Type B pancreatic cell (in vitro differentiated cells): ENCODE measurements at regions not wholly inside any gene's neighbourhood (a gene's known extent, or its start where the extent isn't known, plus 50 kb on each side); places are given as distances from the start of the nearest gene placed in this dataset.

Experiments used
- DNase-seq: peaks from one replicate; pipeline ENCODE4 v3.0.0; 2021; ENCODE audit warnings: mixed read lengths; ENCODE audit not compliant: unreplicated experiment; ENCODE audit errors: extremely low spot score
- H3K27ac Mint-ChIP-seq: 2 replicates; pipeline ENCODE4 v1.8.0; 2021; ENCODE audit warnings: mild to moderate bottlenecking, mixed read lengths
- H3K27me3 Mint-ChIP-seq: 2 replicates; pipeline ENCODE4 v1.8.0; 2021; ENCODE audit warnings: mixed read lengths
- H3K36me3 Mint-ChIP-seq: 2 replicates; pipeline ENCODE4 v1.8.0; 2021; ENCODE audit warnings: mixed read lengths
- H3K4me1 Mint-ChIP-seq: one replicate; pipeline ENCODE4 v1.8.0; 2021; ENCODE audit warnings: mixed read lengths; ENCODE audit not compliant: unreplicated experiment
- H3K4me3 Mint-ChIP-seq: 2 replicates; pipeline ENCODE4 v1.8.0; 2021; ENCODE audit warnings: mild to moderate bottlenecking, mixed read lengths
- H3K9me3 Mint-ChIP-seq: 2 replicates; pipeline ENCODE4 v1.8.0; 2021; ENCODE audit warnings: mixed read lengths
- TF ChIP-seq, protein P1 (sequence below): fragments of 200-600 bp; sonication (generic); conservative IDR thresholded peaks from 2 replicates; pipeline ENCODE4 v1.5.0; 2021; ENCODE audit warnings: antibody characterized with exemption, mild to moderate bottlenecking

DNA sequence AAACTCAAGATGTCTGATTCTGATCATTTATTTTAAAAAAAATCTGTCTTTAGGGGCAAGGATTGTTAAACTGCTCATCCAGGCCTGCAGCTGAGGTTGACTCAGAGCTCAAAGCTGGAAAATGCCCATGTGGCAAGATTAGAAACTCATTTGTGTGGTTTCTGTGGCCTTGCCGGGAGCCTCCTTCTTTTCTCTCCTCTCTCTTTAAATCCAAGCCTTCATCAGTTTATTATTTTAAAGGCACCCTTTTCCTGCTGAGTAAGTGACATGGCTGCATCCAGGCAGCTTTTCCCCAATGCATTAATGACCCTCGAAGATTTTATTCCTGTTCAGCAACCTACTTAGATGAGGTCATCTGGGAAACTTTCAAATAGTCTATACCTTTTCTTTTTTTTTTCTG is 221.3 kb upstream of the CDIN1 start:
- Mint-ChIP-seq H3K4me3 (peak overlapping the region; percentile 16), H3K4me1 (peaks cover 42% of the 10 kb centered on the region), H3K36me3 (no peaks in the 10 kb centered on the region), H3K27ac (peak overlapping the region; percentile 0), H3K9me3 (no peaks in the 10 kb centered on the region), H3K27me3 (peaks cover 16% of the 10 kb centered on the region)
- DNase-seq: no peak
- TF ChIP-seq, protein P1, sequence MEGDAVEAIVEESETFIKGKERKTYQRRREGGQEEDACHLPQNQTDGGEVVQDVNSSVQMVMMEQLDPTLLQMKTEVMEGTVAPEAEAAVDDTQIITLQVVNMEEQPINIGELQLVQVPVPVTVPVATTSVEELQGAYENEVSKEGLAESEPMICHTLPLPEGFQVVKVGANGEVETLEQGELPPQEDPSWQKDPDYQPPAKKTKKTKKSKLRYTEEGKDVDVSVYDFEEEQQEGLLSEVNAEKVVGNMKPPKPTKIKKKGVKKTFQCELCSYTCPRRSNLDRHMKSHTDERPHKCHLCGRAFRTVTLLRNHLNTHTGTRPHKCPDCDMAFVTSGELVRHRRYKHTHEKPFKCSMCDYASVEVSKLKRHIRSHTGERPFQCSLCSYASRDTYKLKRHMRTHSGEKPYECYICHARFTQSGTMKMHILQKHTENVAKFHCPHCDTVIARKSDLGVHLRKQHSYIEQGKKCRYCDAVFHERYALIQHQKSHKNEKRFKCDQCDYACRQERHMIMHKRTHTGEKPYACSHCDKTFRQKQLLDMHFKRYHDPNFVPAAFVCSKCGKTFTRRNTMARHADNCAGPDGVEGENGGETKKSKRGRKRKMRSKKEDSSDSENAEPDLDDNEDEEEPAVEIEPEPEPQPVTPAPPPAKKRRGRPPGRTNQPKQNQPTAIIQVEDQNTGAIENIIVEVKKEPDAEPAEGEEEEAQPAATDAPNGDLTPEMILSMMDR: no peak

DNA sequence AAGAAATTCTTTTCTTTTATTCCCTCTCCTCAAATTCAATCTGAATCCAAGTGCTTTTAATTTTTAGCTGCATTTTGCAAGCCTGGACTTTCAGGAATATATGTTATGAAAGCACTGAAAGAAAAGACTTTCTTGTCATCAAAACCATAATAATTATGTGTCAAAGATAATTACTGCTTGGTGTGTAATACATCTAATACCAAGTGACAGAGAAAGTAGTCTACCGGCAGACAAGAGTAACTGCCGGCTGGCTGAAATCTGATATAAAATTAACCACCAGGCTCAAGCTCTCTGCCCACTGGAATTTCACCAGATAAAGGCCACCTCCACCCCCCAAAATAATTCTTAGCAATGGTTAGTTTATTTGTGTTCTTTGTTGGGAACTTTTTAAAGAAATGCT is 220.9 kb upstream of the CDIN1 start:
- Mint-ChIP-seq H3K36me3 (no peaks in the 10 kb centered on the region), H3K4me1 (peaks cover 46% of the 10 kb centered on the region), H3K27ac (peak overlapping the region; percentile 0), H3K27me3 (peaks cover 16% of the 10 kb centered on the region), H3K9me3 (no peaks in the 10 kb centered on the region), H3K4me3 (peak overlapping the region; percentile 16)
- TF ChIP-seq, protein P1: no peak
- DNase-seq: no peak

DNA sequence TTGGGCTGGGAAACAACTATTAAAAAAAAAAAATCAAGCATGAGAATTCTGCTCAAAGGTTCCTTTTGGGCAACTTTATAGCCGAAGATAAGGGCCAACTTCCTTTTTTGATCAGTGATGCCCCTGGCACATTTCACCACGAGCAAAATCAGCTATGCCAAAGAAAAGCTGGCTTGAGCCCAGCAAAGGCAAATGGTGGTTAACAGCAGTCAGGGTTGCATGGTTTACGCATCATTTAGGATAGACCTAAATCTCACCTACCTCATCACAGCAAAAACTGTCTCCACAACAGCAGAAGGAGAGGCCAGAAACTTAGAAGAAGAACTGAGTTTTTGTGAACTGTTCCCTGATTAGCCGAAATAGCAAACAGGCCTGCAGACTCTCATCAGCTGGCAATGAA is 220.1 kb upstream of the CDIN1 start:
- Mint-ChIP-seq H3K4me3 (no peak overlapping the region), H3K4me1 (peaks cover 53% of the 10 kb centered on the region), H3K27ac (no peak overlapping the region), H3K27me3 (peaks cover 19% of the 10 kb centered on the region), H3K36me3 (no peaks in the 10 kb centered on the region), H3K9me3 (no peaks in the 10 kb centered on the region)
- DNase-seq: no peak
- TF ChIP-seq, protein P1: no peak

DNA sequence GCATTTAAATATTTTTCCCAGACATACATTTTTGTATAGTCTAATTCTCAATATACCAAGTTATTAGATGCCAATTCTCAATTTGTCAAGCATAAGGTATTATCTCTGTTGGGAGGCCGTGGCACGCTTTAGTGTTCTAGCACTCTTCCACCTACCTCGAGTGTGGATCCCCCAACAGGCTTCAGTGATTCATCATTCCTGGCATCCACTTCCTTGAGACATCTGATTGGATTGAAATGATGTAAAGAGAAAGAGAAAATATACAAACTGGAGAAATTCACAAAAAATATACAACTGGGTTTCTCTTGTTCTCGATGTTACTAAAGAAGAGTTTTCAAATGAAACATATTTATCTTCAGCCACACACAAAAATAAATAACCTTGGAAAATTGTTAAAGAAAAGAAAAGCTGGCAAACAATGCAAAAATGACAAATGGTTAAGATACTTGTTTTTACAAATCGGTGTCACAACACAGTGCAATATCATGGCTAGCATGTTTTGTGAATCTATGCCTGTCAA is 218.0 kb upstream of the CDIN1 start:
- H3K27ac Mint-ChIP-seq: no peak overlapping the region
- H3K27me3 Mint-ChIP-seq: peaks cover 24% of the 10 kb centered on the region
- TF ChIP-seq, protein P1: no peak
- no peak for DNase-seq
- peaks cover 57% of the 10 kb centered on the region for H3K4me1 Mint-ChIP-seq
- no peak overlapping the region for H3K4me3 Mint-ChIP-seq
- H3K9me3 Mint-ChIP-seq: no peaks in the 10 kb centered on the region
- H3K36me3 Mint-ChIP-seq: no peaks in the 10 kb centered on the region

DNA sequence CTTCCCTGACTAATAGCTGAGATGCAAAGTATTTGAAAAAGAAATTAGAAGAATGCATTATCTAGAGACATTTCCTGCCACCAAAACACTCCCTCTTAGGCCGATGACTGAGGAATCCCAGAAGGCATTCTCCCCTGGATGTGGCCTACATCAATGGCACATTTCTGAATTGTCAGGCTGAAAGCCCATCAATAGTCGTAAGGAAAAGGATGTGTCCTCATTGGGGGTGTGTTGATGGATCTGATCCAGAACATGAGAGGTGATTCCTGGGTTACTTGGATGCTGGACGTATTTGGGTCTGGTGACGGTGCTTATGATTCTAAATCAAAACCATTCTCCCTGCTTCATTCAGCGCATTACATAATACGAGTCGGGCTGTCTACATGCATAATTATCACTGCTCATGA is 216.9 kb upstream of the CDIN1 start:
- no peak overlapping the region for H3K27ac Mint-ChIP-seq
- DNase-seq: no peak
- peak overlapping the region; percentile 20 for H3K4me3 Mint-ChIP-seq
- TF ChIP-seq, protein P1: no peak
- H3K9me3 Mint-ChIP-seq: no peaks in the 10 kb centered on the region
- H3K27me3 Mint-ChIP-seq: peaks cover 19% of the 10 kb centered on the region
- H3K4me1 Mint-ChIP-seq: peaks cover 46% of the 10 kb centered on the region
- H3K36me3 Mint-ChIP-seq: no peaks in the 10 kb centered on the region

DNA sequence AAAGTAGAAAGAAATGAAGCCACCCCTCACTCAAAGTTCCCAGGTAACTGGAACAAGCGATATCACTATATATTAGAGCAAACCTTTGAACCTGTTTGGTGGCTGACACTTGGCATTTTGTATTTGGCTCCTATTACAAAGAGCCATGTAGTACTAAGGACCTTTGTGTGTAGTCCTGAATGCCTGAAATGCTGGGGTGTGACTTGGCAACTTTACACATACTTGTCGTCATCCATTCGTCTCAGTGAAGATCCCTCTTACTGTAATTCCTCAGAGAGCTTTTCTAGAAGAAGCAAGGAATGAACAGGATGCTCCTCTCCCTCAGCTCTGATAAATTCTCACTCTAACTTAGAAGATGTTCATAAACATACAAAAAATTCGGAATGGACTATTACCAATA is 216.1 kb upstream of the CDIN1 start:
- no peaks in the 10 kb centered on the region for H3K36me3 Mint-ChIP-seq
- H3K27me3 Mint-ChIP-seq: peaks cover 19% of the 10 kb centered on the region
- TF ChIP-seq, protein P1: no peak
- no peak for DNase-seq
- H3K4me1 Mint-ChIP-seq: peaks cover 38% of the 10 kb centered on the region
- no peak overlapping the region for H3K27ac Mint-ChIP-seq
- H3K9me3 Mint-ChIP-seq: no peaks in the 10 kb centered on the region
- no peak overlapping the region for H3K4me3 Mint-ChIP-seq
